EL (cell line): ENCODE measurements at regions not wholly inside any gene's neighbourhood (a gene's known extent, or its start where the extent isn't known, plus 50 kb on each side); places are given as distances from the start of the nearest gene placed in this dataset.

Experiments
- DNase-seq: peaks from one replicate; pipeline ENCODE4 v3.0.0-alpha.2; 2016

GRCh38 chr20:48571949-48572847 is 255.6 kb downstream of the PREX1 start:
- DNase-seq: no peak

- no peak for DNase-seq
These were observed 258.1 kb downstream of the PREX1 start for GRCh38 chr20:48569679-48570078.

GRCh38 chr20:48568520-48568919 is 259.3 kb downstream of the PREX1 start:
- DNase-seq: no peak

- DNase-seq: no peak
These were observed 260.7 kb downstream of the PREX1 start for GRCh38 chr20:48567145-48567544.

- DNase-seq: no peak
These were observed 262.7 kb downstream of the PREX1 start for GRCh38 chr20:48564982-48565539.

- no peak for DNase-seq
These were observed 264.5 kb downstream of the PREX1 start for GRCh38 chr20:48563191-48563870.

- DNase-seq: no peak
These were observed 265.1 kb downstream of the PREX1 start for GRCh38 chr20:48562586-48563116.

- no peak for DNase-seq
These were observed 268.9 kb downstream of the PREX1 start for GRCh38 chr20:48558906-48559305.

GRCh38 chr20:48557380-48557779 is 270.4 kb downstream of the PREX1 start:
- no peak for DNase-seq

GRCh38 chr20:48556956-48557355 is 270.8 kb downstream of the PREX1 start:
- no peak for DNase-seq

- DNase-seq: no peak
These were observed 275.2 kb downstream of the PREX1 start for GRCh38 chr20:48552550-48552949.

- DNase-seq: no peak
These were observed 277.0 kb downstream of the PREX1 start for GRCh38 chr20:48550814-48551213.

- DNase-seq: no peak
These were observed 280.1 kb downstream of the PREX1 start for GRCh38 chr20:48547664-48548063.

GRCh38 chr20:48544402-48545339 is 283.1 kb downstream of the PREX1 start:
- DNase-seq: no peak

- DNase-seq: no peak
These were observed 286.2 kb downstream of the PREX1 start for GRCh38 chr20:48541581-48542071.

- no peak for DNase-seq
These were observed 288.9 kb downstream of the PREX1 start for GRCh38 chr20:48538856-48539255.

- DNase-seq: peak; percentile 86
These were observed 289.6 kb downstream of the PREX1 start for GRCh38 chr20:48538058-48538825.

GRCh38 chr20:48536206-48536605 is 291.6 kb downstream of the PREX1 start:
- DNase-seq: no peak

- DNase-seq: no peak
These were observed 292.2 kb downstream of the PREX1 start for GRCh38 chr20:48535556-48535955.

- DNase-seq: no peak
These were observed 295.8 kb downstream of the PREX1 start for GRCh38 chr20:48532028-48532427.

GRCh38 chr20:48531505-48531904 is 296.3 kb downstream of the PREX1 start:
- DNase-seq: no peak
